Stimulated activated CD8-positive, alpha-beta memory T cell treated with anti-CD3 and anti-CD28 coated beads, Interleukin-15, amount 100 ng/mL, for 48 hours (primary cell): ENCODE measurements at regions not wholly inside any gene's neighbourhood (a gene's known extent, or its start where the extent isn't known, plus 50 kb on each side); places are given as distances from the start of the nearest gene placed in this dataset.
"Not testable (repeated sequence)": the region's sequence is repeated elsewhere in the genome, so short reads cannot be mapped to it uniquely, and the experiment has no call there.

Experiments
- DNase-seq, 2 donors: peaks; one replicate each; pipeline ENCODE4 v3.0.0-alpha.2; 2020; ENCODE audit warnings: low read depth in 2 of 2

DNA sequence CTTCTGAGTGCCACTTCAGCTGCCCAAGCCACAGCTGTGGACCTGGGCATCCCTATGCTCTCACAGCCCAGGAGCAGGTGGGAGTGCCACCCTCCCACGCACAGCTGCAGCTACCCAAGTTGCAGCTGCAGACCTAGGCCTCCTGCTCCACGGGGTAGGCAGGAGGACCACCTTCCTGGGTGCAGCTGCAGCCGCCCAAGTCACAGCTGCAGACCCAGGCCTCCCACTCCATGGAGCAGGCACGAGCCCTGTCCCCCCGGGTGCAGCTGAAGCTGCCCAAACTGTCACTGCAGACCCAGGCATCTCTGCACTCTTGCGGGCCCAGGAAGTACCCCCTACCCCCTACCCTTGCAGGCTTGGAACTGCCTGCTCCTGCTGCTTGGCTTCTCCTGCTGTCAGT is 260.2 kb downstream of the XPNPEP1 start:
- DNase-seq: no peak

DNA sequence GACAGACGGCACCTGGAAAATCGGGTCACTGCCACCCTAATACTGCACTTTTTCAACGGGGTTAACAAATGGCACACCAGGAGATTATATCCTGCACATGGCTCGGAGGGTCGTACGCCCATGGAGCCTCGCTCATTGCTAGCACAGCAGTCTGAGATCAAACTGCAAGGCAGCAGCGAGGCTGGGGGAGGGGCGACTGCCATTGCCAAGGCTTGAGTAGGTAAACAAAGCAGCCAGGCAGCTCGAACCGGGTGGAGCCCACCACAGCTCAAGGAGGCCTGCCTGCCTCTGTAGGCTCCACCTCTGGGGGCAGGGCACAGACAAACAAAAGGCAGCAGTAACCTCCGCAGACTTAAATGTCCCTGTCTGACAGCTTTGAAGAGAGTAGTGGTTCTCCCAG is 270.7 kb downstream of the XPNPEP1 start:
- DNase-seq: not testable (repeated sequence)

DNA sequence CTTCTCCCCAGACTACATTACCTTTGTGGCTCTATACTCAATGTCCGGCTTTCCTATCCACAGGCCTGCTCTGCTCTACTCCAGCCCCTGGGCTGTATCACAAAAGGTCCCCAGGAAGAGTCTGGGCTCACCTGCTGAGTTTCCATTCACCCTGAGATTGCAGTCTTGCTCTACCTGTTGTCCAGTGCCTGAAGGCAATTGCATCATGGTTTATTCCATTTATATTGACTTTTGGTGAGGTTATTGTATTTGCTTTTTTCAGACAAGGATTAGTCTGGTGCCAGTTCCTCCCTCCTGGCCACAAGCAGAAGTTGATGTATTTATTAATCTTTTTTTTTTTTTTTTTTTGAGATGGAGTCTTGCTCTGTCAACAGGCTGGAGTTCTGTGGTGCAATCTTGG is 273.1 kb downstream of the XPNPEP1 start:
- DNase-seq: no peak

DNA sequence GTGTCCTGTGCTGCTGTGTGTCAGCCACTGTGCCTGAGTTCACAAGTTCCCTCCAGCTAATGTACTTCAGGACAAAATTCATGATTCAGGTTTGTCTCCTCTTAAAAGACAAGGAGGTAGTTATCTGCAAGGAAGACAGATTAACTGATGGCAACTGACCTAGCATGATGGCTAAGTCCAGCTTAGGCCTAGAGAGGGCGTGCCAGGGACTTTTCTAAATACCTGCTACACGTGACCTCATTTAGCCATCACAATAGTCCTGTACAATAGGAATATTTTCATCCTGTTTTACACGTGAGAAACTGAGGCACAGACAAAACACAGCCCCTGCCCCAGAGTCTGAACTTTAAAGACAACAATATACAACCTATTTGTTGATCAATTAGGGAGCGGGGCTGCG is 275.7 kb downstream of the XPNPEP1 start:
- no peak for DNase-seq

DNA sequence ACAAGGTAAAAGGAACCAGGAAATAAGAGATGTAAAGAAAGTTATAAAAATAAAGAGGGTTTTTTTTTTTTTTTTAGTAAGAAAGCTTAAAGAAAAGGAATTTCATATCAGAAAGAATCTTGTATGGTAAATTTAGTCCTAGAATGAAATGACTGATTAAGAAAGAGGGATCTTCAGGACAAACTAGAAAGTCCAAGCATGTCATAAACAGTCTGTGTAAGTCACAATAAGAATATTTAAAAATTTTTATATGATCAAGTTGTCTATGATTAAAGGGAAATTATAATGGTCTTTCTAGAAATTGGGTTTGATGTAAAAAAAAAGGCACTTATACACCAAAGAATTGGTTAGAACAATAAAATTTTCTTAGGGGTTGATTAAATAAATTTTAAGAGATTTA is 289.5 kb downstream of the XPNPEP1 start:
- DNase-seq: no peak

DNA sequence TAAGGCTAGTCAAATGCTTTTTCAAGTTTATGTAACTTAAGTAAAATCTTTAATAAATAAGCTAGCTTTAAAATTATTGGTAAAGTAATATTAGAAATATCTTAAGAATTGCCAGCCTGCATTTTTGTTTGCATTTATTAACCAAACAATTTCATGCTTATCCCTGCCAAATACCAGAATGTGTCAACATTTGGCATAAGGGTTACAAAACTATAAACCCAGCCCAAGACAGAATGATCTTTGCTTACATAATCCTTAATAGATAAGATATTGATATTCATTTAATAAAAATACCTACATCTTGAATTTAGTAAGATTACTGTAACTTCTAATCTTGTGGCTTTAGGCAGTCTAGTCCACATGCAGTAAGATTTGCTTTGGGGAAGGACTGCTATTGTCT is 290.3 kb downstream of the XPNPEP1 start:
- DNase-seq: not testable (repeated sequence)

DNA sequence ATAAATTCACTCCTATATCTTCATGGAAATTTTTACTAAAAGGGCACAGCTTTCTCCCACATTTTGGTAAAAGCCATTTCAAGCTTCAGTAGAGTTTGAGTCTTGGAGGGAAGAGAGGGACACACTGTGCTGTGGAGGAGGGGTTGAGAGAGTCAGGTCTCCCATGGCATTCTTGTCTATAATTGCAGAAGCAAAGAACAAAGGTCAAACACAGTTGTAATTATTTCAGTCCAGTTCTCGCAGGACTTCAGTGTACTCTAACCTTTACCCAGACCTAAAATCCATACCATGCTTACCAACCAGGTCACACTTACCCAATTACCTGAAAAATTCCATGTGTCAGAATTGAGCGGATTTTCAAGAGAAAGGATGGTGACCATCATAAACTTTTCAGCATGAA is 298.4 kb downstream of the XPNPEP1 start:
- no peak for DNase-seq

DNA sequence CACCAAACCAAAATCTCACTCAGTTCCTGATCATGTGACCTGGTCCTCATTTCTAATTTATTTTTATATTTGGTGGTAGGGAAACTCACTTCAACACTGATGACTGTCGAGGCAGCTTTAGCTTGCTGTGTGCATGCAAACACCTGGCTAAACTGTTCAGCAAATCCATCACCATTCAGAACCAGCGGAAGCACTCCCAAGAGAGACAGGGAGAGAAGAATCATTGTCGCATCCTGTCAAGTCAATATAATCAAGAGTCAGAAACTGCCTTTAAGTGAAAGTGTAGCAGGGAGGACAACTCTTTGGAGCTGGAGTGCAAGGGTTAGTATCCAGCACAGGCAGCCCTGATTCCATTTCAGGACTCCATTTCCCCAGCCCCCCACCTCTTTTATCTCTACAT is 300.7 kb downstream of the XPNPEP1 start:
- DNase-seq: no peak

DNA sequence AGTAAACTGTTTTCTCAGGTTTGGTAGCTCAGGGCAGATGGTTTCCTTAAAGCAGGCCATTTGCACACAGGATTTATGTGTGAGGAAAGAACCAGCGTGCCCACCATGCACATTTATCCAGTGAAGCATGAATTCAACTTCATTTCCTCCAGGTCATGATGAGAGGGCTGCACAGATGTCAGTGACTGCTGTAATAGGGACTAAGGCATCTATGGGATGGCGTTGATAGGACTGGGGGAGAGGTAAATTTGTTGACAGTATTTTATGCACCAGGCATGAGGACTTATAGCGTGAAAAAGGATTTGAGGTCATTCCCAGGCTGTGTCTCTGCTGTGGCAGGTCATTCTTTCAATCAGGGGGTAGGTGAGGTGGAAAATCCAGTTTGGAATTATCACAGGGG is 302.9 kb downstream of the XPNPEP1 start:
- DNase-seq: no peak

DNA sequence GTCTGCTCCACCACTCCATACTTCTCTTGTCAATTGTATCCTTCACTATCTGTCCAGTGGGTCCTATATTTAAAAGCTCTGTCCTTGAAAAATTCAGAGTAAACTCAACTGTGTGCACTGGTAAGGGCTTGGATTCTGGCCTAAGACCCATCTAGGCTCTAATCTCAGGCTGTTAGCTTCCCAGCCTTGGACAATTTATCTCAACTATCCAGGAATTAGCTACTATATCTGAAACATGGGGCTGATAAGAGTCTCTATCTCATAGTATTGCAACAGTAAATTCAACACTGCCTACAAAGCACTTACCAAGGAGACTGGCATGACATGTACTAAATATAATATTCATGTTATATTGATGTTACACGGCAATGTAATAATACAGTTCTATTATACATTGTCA is 303.4 kb downstream of the XPNPEP1 start:
- no peak for DNase-seq

DNA sequence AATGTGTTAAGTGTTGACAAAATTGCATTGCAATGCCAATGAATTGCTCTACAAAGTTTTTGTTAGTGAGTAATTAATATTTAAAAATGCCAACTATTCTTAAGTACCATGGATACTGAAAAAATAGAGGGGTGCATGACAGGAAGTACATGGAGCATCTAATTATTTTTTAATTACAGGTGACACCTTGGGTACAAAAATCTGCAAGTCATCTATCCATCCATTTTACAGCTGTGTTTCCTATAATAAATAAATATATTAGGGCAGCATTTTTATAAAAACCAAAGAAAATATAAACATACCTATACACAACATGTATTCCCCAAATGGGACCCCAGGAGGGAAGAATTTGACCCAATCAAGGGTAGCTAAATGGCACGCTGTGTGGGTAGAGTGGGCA is 304.6 kb downstream of the XPNPEP1 start:
- DNase-seq: no peak

DNA sequence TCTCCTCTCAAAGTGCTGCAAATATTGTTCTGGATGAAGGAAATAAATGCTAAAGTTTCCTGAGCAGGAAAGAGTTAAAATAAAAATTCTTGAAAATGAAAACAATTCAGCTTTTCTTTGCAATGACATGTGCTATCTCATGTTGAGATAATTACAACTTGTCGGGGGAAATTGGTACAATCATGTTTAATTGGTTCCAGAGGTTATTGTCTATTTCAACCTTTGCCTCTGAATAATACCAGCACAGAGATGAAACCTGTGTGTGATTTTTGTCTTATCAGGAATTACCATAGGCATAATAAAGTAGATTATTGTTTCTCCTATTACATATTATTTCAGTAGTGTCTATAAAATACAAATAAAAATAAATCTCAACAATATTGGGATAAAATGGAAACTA is 305.0 kb downstream of the XPNPEP1 start:
- DNase-seq: no peak

DNA sequence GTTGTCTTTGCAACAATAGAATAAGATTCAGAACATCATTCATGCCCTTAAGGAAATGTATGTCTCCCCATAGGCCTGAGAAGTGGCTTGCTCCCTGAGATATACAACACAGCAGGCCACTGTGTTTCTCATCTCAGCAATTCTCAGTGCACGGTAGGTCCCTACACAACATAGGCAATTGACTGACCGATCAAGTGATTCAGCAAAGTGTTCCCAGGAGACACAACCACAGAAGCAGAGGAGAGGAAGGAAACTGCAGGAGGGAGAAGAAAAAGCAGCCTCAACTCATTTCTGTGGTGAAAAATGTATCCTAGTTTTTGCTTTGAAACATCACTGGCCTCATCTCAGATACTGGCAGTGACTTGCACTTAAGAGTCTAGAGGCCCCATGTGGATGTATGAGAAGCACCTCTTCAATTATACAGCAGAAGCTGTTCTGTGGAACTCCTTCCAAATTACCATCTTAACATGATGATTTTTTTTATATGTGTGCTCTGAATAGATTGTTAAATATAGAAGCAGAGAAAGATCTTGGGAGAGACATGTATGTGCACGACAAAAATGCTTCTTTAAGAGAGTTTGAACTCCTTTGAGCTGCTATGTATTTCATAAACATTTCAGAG is 306.8 kb downstream of the XPNPEP1 start:
- DNase-seq: no peak

DNA sequence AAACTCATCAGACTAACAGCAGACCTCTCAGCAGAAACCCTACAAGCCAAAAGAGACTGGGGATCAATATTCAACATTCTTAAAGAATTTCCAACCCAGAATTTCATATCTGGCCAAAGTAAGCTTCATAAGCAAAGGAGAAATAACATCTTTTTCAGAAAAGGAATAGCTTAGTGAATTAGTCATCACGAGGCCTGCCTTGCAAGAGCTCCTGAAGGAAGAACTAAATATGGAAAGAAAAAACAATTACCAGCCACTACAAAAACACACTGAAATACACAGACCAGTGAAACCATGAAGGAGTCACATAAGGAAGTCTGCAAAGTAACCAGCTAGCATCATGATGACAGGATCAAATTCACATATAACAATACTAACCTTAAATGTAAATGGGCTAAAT is 328.0 kb downstream of the XPNPEP1 start:
- DNase-seq: not testable (repeated sequence)

DNA sequence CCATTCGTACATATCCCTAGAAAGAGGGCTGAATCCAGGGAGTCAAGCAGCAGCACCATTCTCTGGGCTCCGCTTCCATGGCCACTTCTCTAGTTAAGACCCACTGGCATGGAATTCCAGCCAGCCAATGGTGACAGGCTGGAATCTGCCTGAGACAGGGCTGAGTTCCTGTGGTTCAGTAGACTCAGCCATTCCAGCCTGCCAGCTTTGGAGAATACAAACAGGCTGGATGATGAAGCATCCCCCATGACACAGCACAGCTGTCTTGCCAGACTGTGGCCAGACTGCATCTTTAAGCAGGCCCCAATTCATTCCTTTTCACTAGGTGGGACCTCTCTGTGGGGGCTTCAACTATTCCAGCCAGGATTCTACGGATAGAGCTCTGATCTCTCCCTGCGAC is 329.6 kb downstream of the XPNPEP1 start:
- no peak for DNase-seq

DNA sequence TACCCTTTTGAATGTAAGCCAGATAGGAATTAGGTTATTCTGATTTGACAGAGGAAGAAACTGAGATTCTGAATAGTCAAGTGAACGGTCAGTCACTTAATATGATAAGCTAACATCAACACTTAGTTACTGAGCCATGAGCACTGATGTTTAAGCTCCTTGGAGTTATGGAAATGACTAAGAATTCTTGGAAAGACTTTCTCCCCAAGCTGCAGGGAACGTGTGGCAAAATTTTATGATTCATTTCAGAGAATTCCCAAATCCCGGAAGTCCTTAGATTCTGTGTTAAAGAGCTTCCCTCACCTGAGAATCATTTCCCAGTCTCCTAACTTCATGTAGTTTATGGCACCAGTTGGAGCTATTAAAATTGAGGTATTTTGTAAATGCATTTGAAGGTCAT is 330.9 kb downstream of the XPNPEP1 start:
- no peak for DNase-seq

DNA sequence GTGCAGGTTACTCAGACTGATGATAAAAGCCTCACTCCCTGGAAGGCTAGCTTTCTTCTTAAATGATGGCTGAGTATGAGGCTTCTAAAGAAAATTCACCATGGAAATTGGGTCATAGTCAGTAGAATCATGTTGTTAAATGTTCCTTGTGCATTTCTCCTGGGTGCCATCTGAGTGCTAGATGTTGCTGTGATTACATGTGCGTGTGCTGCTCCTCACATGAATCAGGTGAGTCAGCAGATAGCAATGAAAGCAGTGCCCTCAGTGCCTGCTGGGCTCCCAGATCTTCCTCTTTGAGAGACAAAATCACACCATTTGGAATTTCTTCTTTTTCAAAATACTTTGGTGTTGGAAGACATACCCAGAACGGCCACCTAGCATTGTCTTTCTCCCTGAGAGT is 331.7 kb downstream of the XPNPEP1 start:
- DNase-seq: no peak

DNA sequence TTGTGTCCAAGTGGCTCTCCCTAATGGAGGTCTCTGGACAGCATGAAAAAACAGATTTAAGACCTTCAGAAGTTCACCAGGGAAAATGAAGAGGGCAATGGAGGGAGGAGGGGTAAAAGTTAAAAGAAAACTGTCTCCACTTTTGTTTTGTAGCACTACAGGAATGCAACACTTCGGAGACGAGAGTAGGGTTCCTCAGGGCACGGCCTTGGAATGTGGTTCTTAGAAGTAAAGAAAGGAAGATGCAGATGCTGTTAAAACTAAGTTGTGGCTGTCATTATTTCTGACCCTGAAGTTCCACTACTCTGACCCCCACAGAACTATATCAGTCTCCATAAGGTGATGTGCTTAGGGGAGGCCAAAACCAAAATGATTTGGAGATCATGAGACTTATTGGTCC is 335.1 kb downstream of the XPNPEP1 start:
- DNase-seq: no peak

DNA sequence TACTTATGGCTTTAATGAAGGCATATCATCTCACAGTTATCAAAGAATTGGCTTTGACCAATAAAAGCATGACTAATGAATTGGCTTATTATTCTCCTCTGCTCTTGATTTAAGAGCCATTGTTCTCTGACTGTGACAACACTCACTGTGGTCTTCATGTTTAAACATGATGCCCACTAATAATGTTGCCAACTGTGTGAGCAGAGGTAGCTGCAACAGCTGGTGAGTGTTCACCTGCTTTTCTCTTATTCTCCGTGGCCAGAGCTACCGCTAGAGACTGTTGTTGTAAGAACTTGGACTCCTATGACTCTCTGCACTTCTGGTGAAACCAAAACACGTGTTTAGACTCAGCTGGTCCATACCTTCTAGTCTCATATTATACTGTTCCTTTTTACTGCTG is 335.9 kb downstream of the XPNPEP1 start:
- DNase-seq: no peak

DNA sequence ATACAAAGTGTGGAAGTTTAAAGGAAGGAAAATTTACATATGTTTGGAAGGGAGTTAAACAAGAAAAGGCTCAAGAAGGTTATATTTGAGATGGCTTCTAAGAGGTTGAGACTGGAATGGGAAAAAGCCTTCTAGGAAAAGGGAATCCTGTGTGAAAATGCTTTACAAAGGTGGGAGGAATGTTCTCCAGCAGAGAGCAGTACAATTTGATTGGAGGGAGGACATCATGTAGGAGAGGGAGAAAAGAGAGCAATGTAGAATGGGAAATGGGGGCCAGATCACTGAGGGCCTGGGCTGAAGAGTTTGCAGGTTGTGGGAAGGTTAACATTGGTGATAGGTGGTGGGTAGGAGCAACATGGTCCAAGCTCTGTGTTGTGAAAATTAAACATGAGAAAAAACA is 366.9 kb downstream of the XPNPEP1 start:
- no peak for DNase-seq

DNA sequence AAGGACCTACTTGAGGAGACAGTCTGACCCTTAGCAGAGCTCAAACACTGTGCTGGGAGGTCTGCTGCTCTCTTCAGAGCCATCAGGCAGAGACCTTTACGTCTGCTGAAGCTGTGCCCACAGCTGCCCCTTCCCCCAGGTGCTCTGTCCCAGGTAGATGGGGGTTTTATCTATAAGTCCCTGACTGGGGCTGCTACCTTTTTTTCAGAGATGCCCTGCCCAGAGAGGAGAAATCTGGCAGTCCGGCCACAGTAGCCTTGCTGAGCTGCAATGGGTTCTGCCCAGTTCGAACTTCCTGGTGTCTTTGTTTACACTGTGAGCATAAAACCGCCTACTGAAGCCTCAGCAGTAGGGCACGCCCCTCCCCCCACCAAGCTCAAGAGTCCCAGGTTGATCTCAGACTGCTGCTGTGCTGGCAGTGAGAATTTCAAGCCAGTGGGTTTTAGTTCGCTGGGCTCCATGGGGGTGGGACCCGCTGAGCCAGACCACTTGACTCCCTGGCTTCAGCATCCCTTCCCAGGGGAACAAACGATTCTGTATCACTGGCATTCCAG is 381.2 kb downstream of the XPNPEP1 start:
- DNase-seq: not testable (repeated sequence)

DNA sequence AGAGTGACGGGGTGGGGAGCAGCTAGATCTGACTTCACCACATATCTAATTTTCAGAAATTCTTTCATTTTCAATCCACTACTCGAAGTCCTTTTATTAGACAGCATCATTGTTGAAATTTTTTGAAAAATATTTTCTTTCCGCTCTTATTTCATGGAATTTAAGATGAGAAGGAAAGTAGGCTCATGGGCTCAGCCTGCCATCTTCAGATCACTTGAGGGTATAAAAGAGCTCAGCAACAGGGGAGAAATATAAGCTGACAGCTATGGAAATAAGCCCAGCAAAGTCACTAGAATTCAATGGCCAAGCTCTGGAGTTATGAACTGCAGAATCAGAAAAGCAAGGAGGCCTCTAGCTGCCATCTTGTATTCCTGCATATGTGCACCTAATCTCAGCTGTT is 389.1 kb downstream of the XPNPEP1 start:
- DNase-seq: no peak

DNA sequence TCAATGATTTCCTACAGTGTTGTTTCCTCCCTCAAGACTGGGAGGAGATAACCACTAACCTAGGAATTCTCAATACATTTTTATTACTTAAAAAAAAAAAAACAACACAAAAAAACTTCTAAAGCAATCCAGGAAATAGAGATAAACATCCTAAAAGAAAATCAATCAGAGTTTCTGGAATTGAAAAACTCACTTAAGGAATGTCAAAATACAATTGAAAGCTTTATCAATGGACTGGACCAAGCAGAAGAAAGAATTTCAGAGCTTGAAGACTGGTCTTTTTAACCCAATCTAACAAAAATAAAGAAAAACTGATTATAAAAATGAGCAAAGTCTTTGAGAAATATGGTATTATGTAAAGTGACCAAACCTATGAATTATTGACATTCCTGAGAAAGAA is 394.1 kb downstream of the XPNPEP1 start:
- no peak for DNase-seq

DNA sequence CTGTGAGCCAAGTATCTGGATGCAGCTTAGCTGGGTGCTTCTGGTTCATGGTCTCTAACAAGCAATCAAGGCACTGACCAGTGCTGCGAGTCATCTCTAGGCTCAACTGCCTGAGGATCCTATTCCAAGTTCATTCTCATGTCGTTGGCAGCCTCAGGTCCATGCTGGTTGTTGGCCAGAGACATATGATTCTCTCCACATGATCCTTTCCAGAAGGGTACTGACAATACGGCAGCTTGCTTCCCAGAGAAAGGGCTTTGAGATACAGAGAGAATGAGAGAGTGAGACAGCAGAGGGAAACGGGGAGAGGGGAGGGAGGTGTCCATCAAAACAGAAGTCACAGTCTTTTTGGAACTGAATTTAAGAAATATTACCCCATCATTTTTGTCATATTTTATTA is 405.6 kb downstream of the XPNPEP1 start:
- DNase-seq: no peak
